AG10803 (cell line): ENCODE measurements at regions not wholly inside any gene's neighbourhood (a gene's known extent, or its start where the extent isn't known, plus 50 kb on each side); places are given as distances from the start of the nearest gene placed in this dataset.

Experiments
- DNase-seq: peaks from one replicate; pipeline ENCODE4 v3.0.0; 2010; ENCODE audit warnings: low read depth
- H3K4me3 ChIP-seq: 2 replicates; pipeline ENCODE4 v1.5.1; 2011; ENCODE audit warnings: mild to moderate bottlenecking, low read length, control low read depth
- CTCF ChIP-seq: conservative IDR thresholded peaks from 2 replicates; pipeline ENCODE4 v1.5.1; 2011; ENCODE audit warnings: mild to moderate bottlenecking, low read length, control low read depth, inconsistent platforms

- DNase-seq = no peak
Observed at GRCh38 chr7:21300692-21301091, 127.2 kb upstream of the SP4 start.

DNA sequence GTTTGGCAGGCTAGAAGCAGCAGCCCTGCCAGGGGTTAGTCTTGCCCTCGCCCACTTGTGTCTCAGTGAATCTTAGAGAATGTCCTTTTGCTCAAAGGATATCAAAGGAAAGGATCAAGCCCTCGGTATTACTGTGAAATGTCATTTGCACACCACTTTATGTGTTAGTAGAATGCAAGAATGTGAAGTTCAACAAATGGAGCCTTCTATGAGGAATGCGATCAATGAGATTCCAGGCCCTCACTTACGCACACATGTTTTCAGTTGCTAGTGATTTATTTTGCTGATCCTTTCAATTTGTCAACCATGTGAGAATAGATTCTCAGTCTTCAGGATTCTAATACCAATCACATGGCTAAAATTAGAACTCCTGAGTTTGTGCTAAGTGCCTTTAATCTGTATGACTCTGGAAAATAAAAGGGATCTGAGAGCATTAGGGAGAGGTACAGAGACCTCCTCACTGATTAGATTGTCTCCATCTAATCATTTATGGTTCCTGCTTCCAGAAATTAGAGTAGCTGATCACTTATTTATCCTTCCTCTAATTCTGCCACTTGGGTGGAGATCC, 123.0 kb upstream of the SP4 start:
- no peak for DNase-seq
- H3K4me3 ChIP-seq = no peak overlapping the region
- TF ChIP-seq CTCF = no peak

More at GRCh38 chr7:21300692-21301091, 127.2 kb upstream of the SP4 start:
- no peak for TF ChIP-seq CTCF
- H3K4me3 ChIP-seq = no peak overlapping the region

GRCh38 chr7:21305455-21306235, 122.2 kb upstream of the SP4 start:
- no peak for DNase-seq
- H3K4me3 ChIP-seq = no peak overlapping the region
- TF ChIP-seq CTCF = no peak

DNA sequence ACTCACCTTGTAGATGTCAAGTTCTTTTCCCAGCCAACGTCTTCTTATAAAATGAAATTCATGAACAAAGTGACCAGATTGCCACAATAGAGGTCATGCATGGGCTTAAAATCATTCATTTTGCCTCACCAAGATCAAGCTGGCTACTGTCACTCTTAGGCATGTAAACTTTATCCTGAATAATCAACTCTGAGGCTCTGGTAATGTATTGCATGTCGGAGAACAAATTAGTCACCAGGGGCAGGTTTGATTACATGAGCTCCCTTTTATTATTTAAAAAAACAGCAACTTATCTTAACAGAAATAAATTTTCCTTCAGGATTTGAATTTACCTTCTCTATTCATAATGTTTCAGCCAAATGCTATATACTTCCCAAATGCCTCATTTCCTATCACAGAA, 112.9 kb upstream of the SP4 start:
- TF ChIP-seq CTCF = no peak
- no peak for DNase-seq
- H3K4me3 ChIP-seq = no peak overlapping the region

DNA sequence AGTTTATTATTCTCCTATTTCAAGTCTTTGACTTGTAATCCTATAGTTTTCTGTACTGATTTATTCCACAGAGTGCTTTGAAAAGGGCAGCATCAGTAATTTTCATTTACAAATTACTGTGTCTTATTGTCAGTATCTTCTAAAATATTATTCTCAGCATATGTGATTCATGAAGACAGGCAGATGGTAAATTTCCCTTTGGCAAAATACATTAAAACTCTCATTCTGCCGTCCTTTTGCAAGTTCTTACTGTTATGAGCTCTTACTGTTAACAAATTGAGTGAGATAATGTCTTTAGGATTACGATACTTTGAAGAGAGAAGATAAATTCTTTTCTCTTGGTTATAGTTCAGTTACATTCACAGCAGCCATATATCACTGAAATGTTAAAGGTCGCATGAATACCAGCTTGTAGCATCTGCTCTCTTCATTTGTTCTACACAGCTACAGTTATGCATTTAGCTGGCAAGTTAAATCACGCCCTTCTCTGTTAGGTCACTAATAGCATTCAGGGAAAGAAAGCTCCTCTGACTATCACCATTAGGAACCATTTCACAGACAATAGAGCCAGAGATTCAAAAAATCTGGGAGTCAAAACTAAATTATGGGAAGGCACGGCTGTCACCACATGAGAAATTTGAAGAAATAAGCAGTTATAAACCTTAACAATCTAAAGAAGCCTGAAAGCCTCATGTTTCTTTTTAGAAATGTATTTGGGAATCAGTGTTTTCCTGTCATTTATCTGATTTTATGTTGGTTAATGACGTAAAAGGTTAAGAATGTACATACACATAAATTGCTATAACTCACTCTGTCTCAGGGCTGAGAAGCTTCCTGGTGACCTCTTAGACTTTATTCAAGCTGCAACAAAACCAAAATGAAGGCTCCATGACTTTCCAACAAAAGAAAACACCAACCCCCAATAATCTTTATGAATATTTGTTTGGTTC, 109.6 kb upstream of the SP4 start:
- H3K4me3 ChIP-seq = no peak overlapping the region
- no peak for DNase-seq
- TF ChIP-seq CTCF = no peak

- TF ChIP-seq CTCF = no peak
- H3K4me3 ChIP-seq = no peak overlapping the region
- DNase-seq = no peak
Observed at GRCh38 chr7:21318916-21319270, 109.0 kb upstream of the SP4 start.
